Hepatocyte (in vitro differentiated cells): ENCODE measurements at regions not wholly inside any gene's neighbourhood (a gene's known extent, or its start where the extent isn't known, plus 50 kb on each side); places are given as distances from the start of the nearest gene placed in this dataset.

ENCODE experiments used
- EZH2 ChIP-seq: fragments of 200-600 bp; sonication (generic); IDR thresholded peaks from 2 replicates; pipeline ENCODE4 v1.6.1; 2016; ENCODE audit warnings: antibody characterized with exemption, mild to moderate bottlenecking, borderline replicate concordance
- EZH2phosphoT487 ChIP-seq: fragments of 200-600 bp; sonication (generic); IDR thresholded peaks from one replicate; pipeline ENCODE4 v1.6.1; 2018; ENCODE audit warnings: antibody characterized with exemption, mild to moderate bottlenecking, low read depth, moderate library complexity; ENCODE audit not compliant: unreplicated experiment, severe bottlenecking
- TF ChIP-seq, protein P1 (sequence below): fragments of 200-600 bp; sonication (generic); IDR thresholded peaks from 2 replicates; pipeline ENCODE4 v1.5.1; 2016; ENCODE audit warnings: antibody characterized with exemption, mild to moderate bottlenecking; ENCODE audit not compliant: poor library complexity

DNA sequence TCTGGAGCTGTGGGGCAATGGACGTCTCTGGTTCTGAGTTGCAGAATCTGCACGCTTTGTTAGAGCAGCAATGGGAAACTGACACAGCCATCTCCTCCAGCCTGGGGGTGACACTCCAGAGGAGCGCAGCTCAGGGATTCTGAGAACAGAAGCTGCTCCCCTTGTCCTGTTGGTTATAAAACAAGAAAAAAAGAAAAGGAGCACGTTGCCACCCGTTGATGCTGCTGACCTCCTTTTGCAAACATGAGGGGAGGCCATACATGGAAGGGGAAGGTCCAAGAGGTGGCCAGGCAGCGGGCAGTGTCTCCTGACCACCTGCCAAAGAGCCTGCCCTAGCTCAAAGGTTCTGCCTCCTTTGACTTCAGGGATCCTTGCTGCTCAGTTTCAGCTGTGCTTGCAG lies 61.0 kb downstream of the SPATA19 start:
- TF ChIP-seq, protein P1, sequence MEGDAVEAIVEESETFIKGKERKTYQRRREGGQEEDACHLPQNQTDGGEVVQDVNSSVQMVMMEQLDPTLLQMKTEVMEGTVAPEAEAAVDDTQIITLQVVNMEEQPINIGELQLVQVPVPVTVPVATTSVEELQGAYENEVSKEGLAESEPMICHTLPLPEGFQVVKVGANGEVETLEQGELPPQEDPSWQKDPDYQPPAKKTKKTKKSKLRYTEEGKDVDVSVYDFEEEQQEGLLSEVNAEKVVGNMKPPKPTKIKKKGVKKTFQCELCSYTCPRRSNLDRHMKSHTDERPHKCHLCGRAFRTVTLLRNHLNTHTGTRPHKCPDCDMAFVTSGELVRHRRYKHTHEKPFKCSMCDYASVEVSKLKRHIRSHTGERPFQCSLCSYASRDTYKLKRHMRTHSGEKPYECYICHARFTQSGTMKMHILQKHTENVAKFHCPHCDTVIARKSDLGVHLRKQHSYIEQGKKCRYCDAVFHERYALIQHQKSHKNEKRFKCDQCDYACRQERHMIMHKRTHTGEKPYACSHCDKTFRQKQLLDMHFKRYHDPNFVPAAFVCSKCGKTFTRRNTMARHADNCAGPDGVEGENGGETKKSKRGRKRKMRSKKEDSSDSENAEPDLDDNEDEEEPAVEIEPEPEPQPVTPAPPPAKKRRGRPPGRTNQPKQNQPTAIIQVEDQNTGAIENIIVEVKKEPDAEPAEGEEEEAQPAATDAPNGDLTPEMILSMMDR: no peak
- TF ChIP-seq EZH2 (no peak), EZH2phosphoT487 (no peak)
